ENCODE measurements at regions not wholly inside any gene's neighbourhood (a gene's known extent, or its start where the extent isn't known, plus 50 kb on each side); places are given as distances from the start of the nearest gene placed in this dataset.

- Histone ChIP-seq H3K4me2 (ENCODE audit: insufficient read depth, low read length) (no peak overlapping the region), H3K9me3 (replicated peaks; ENCODE audit: control insufficient read depth, insufficient read depth, low read length) (peaks cover 2% of the 10 kb centered on the region), H4K20me1 (replicated peaks; ENCODE audit: control insufficient read depth, extremely low read depth, insufficient read depth, low read length) (no peaks in the 10 kb centered on the region), H3K36me3 (ENCODE audit: control insufficient read depth in 2 of 2, extremely low read depth in 1 of 2, insufficient read depth in 2 of 2, low read length in 2 of 2) (no peaks in the 10 kb centered on the region), H3K27ac (ENCODE audit: insufficient read depth, low read depth, low read length) (no peak overlapping the region), H3K9me1 (replicated peaks; ENCODE audit: control insufficient read depth, extremely low read depth, insufficient read depth, low read length) (no peaks in the 10 kb centered on the region), H3K79me2 (ENCODE audit: control insufficient read depth, insufficient read depth, low read length) (no peaks in the 10 kb centered on the region), H3K4me3 (replicated peaks in 1 of 3; ENCODE audit: insufficient read depth in 1 of 3, low read depth in 1 of 3, low read length in 3 of 3) (no peak overlapping the region), H3K9ac (replicated peaks; ENCODE audit: extremely low read depth, insufficient read depth, low read length) (no peak overlapping the region), H2AFZ (ENCODE audit: low read depth, low read length) (no peak overlapping the region), H3K4me1 (ENCODE audit: control insufficient read depth, extremely low read depth, insufficient read depth, low read length) (no peaks in the 10 kb centered on the region), H3K27me3 (ENCODE audit: control insufficient read depth in 2 of 2, insufficient read depth in 2 of 2, low read length in 2 of 2) (no peaks in the 10 kb centered on the region)
- dilution Hi-C loops (cut with MboI; ENCODE audit: extremely low pct_ligation_motif_present, low sequenced_read_pairs) (no loop called here), intact Hi-C loops (cut with micrococcal nuclease) (no loop called here)
- ChIA-PET CTCF (no interaction called here), POLR2A (no interaction called here)
- no peak for DNase-seq (ENCODE audit: low read depth, low spot score)
- TF ChIP-seq FOS (IDR thresholded peaks at IDR 0.05; ENCODE audit: borderline replicate concordance, insufficient read depth, low read length) (no peak), JUN (IDR thresholded peaks at IDR 0.05; ENCODE audit: borderline replicate concordance, insufficient read depth, insufficient read length, low read depth) (no peak), EZH2 (IDR thresholded peaks at IDR 0.05; ENCODE audit: borderline replicate concordance, low read depth, low read length, severe bottlenecking) (no peak), MYC (IDR thresholded peaks at IDR 0.05; ENCODE audit: low read depth, low read length) (no peak), POLR2A (IDR thresholded peaks at IDR 0.05; ENCODE audit: low read depth, low read length) (no peak), POLR2AphosphoS5 (IDR thresholded peaks at IDR 0.05; ENCODE audit: insufficient read depth, low read depth, low read length) (no peak), MAX (IDR thresholded peaks at IDR 0.05; ENCODE audit: insufficient read depth, insufficient read length) (no peak), GATA2 (IDR thresholded peaks at IDR 0.05; ENCODE audit: insufficient read depth, insufficient read length, low read depth, low read length) (no peak)
- TF ChIP-seq, protein P1, sequence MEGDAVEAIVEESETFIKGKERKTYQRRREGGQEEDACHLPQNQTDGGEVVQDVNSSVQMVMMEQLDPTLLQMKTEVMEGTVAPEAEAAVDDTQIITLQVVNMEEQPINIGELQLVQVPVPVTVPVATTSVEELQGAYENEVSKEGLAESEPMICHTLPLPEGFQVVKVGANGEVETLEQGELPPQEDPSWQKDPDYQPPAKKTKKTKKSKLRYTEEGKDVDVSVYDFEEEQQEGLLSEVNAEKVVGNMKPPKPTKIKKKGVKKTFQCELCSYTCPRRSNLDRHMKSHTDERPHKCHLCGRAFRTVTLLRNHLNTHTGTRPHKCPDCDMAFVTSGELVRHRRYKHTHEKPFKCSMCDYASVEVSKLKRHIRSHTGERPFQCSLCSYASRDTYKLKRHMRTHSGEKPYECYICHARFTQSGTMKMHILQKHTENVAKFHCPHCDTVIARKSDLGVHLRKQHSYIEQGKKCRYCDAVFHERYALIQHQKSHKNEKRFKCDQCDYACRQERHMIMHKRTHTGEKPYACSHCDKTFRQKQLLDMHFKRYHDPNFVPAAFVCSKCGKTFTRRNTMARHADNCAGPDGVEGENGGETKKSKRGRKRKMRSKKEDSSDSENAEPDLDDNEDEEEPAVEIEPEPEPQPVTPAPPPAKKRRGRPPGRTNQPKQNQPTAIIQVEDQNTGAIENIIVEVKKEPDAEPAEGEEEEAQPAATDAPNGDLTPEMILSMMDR (IDR thresholded peaks at IDR 0.05; ENCODE audit: extremely low read depth in 1 of 2, insufficient read depth in 1 of 2, low read depth in 1 of 2, low read length in 2 of 2), result no peak
- BruUV-seq (replicated peaks), result no TSS peak
- no peak for FAIRE-seq
These were observed 549.2 kb upstream of the ID4 start for GRCh38 chr6:19287928-19288327.

Measured in endothelial cell of umbilical vein (primary cell).